ENCODE measurements at regions not wholly inside any gene's neighbourhood (a gene's known extent, or its start where the extent isn't known, plus 50 kb on each side); places are given as distances from the start of the nearest gene placed in this dataset.

DNA sequence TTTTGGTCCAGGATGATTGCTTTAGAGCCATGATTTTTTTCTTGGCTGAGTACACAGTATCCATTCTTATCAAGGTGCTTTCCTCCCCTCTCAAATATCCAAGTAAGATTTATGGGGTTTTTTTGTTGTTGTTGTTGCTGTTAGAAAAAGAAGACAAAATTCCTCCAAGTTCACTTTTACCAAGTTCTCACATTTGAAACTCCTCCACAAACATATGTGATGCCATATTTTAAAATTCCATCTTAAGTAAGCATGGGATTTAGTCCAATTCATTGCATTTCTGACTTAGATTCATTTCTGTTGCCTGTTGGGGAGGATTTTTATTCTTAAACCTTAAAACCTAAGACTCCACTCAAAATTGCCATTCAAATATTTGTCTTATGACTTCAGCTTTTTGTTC lies 128.6 kb upstream of the SPATA12 start:
- Histone ChIP-seq H3K36me3 (no peaks in the 10 kb centered on the region), H3K4me3 (no peak overlapping the region), H3K27ac (no peak overlapping the region), H3K27me3 (replicated peaks in 1 of 7) (no peaks in the 10 kb centered on the region), H3K9me3 (peaks cover 0 to 13% (median 9%) of the 10 kb centered on the region in 8 donors), H3K4me1 (peaks cover 5 to 17% (median 13%) of the 10 kb centered on the region in 6 donors)
- TF ChIP-seq, protein P1, sequence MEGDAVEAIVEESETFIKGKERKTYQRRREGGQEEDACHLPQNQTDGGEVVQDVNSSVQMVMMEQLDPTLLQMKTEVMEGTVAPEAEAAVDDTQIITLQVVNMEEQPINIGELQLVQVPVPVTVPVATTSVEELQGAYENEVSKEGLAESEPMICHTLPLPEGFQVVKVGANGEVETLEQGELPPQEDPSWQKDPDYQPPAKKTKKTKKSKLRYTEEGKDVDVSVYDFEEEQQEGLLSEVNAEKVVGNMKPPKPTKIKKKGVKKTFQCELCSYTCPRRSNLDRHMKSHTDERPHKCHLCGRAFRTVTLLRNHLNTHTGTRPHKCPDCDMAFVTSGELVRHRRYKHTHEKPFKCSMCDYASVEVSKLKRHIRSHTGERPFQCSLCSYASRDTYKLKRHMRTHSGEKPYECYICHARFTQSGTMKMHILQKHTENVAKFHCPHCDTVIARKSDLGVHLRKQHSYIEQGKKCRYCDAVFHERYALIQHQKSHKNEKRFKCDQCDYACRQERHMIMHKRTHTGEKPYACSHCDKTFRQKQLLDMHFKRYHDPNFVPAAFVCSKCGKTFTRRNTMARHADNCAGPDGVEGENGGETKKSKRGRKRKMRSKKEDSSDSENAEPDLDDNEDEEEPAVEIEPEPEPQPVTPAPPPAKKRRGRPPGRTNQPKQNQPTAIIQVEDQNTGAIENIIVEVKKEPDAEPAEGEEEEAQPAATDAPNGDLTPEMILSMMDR (IDR thresholded peaks at IDR 0.05 in 8 of 11, conservative IDR thresholded peaks at IDR 0.05 in 3 of 11) = no peak
- TF ChIP-seq POLR2A (IDR thresholded peaks at IDR 0.05) = no peak
- TF ChIP-seq POLR2AphosphoS5 (IDR thresholded peaks at IDR 0.05) = no peak
- intact Hi-C loops (cut with DNase I; ENCODE audit: low total_unique reads) = no loop called here
- DNase-seq = no peak

GRCh38 chr3:56930706-56931105 lies 129.0 kb upstream of the ARHGEF3 start:
- Histone ChIP-seq H3K9me3 (peaks cover 0 to 13% (median 9%) of the 10 kb centered on the region in 8 donors), H3K4me1 (peaks cover 5 to 28% (median 15%) of the 10 kb centered on the region in 6 donors), H3K4me3 (no peak overlapping the region), H3K36me3 (no peaks in the 10 kb centered on the region), H3K27me3 (replicated peaks in 1 of 7) (no peaks in the 10 kb centered on the region), H3K27ac (no peak overlapping the region)
- TF ChIP-seq POLR2AphosphoS5 (IDR thresholded peaks at IDR 0.05) (no peak), POLR2A (IDR thresholded peaks at IDR 0.05) (no peak)
- TF ChIP-seq, protein P1 (IDR thresholded peaks at IDR 0.05 in 8 of 11, conservative IDR thresholded peaks at IDR 0.05 in 3 of 11) = no peak
- intact Hi-C loops (cut with DNase I; ENCODE audit: low total_unique reads) = no loop called here
- WGBS, 5 donors = 82 to 92% (median 87%) methylated on average over 5 of the region's 5 CpGs
- no peak for DNase-seq

- 91 to 96% (median 92%) methylated on average over 10 of the region's 10 CpGs for WGBS, 5 donors
- intact Hi-C loops (cut with DNase I; ENCODE audit: low total_unique reads) = no loop called here
Observed at GRCh38 chr3:56929809-56930615, 128.3 kb upstream of the ARHGEF3 start.

More at GRCh38 chr3:56929809-56930615, 128.3 kb upstream of the ARHGEF3 start:
- Histone ChIP-seq H3K27me3 (replicated peaks in 1 of 7) (no peaks in the 10 kb centered on the region), H3K4me3 (no peak overlapping the region), H3K36me3 (no peaks in the 10 kb centered on the region), H3K27ac (no peak overlapping the region), H3K4me1 (peaks cover 5 to 30% (median 16%) of the 10 kb centered on the region in 6 donors), H3K9me3 (peaks cover 0 to 13% (median 9%) of the 10 kb centered on the region in 8 donors)
- no peak for DNase-seq
- TF ChIP-seq, protein P1 (IDR thresholded peaks at IDR 0.05 in 8 of 11, conservative IDR thresholded peaks at IDR 0.05 in 3 of 11) = no peak
- TF ChIP-seq POLR2A (IDR thresholded peaks at IDR 0.05) (no peak), POLR2AphosphoS5 (IDR thresholded peaks at IDR 0.05) (no peak)

All from spleen (tissue), 11 donors.